GM23338 (cell line): ENCODE measurements at regions not wholly inside any gene's neighbourhood (a gene's known extent, or its start where the extent isn't known, plus 50 kb on each side); places are given as distances from the start of the nearest gene placed in this dataset.

ENCODE experiments used
- ATAC-seq: fragments of 200-7000 bp; cut with Tn5 transposase; 3 replicates; pipeline ENCODE4 v1.9.1; 2020
- DNase-seq: peaks from one replicate; pipeline ENCODE4 v3.0.0-alpha.2; 2015; ENCODE audit warnings: low spot score
- H2AFZ ChIP-seq: fragments of 200-600 bp; sonication (generic); 2 replicates; pipeline ENCODE4 v1.8.0; 2016; ENCODE audit warnings: antibody characterized with exemption, mild to moderate bottlenecking, moderate library complexity
- H3F3A ChIP-seq: fragments of 200-600 bp; sonication (generic); replicated peaks from 2 replicates; pipeline ENCODE4 v1.8.0; 2017; ENCODE audit warnings: antibody characterized with exemption, mixed run types, low read depth
- H3K27ac ChIP-seq: fragments of 200-600 bp; sonication (generic); 2 replicates; pipeline ENCODE4 v1.6.1; 2016; ENCODE audit warnings: low read depth
- H3K27me3 ChIP-seq: fragments of 200-600 bp; sonication (generic); 2 replicates; pipeline ENCODE4 v1.8.0; 2016; ENCODE audit warnings: mild to moderate bottlenecking, mixed run types, moderate library complexity; ENCODE audit not compliant: insufficient read depth
- H3K36me3 ChIP-seq: fragments of 200-600 bp; sonication (generic); 2 replicates; pipeline ENCODE4 v1.8.0; 2016; ENCODE audit warnings: mild to moderate bottlenecking; ENCODE audit not compliant: insufficient read depth
- H3K4me1 ChIP-seq: fragments of 200-600 bp; sonication (generic); 2 replicates; pipeline ENCODE4 v1.8.0; 2016; ENCODE audit warnings: mild to moderate bottlenecking, moderate library complexity; ENCODE audit not compliant: insufficient read depth
- H3K4me2 ChIP-seq: fragments of 200-600 bp; sonication (generic); 2 replicates; pipeline ENCODE4 v1.7.1; 2017; ENCODE audit warnings: mixed run types
- H3K4me3 ChIP-seq: fragments of 200-600 bp; sonication (generic); 2 replicates; pipeline ENCODE4 v1.6.1; 2016; ENCODE audit warnings: mixed run types
- H3K79me2 ChIP-seq: fragments of 200-600 bp; sonication (generic); replicated peaks from 2 replicates; pipeline ENCODE4 v1.8.0; 2017; ENCODE audit warnings: mild to moderate bottlenecking; ENCODE audit not compliant: insufficient read depth
- H3K9me2 ChIP-seq: fragments of 200-600 bp; sonication (generic); 2 replicates; pipeline ENCODE4 v1.8.0; 2017; ENCODE audit not compliant: insufficient read depth
- H4K20me1 ChIP-seq: fragments of 200-600 bp; sonication (generic); replicated peaks from 2 replicates; pipeline ENCODE4 v1.8.0; 2017; ENCODE audit warnings: mild to moderate bottlenecking; ENCODE audit not compliant: insufficient read depth
- H3K27ac Mint-ChIP-seq: 2 replicates; pipeline ENCODE4 v1.8.0; 2020; ENCODE audit warnings: inconsistent platforms, mild to moderate bottlenecking, moderate library complexity, mixed read lengths
- H3K27me3 Mint-ChIP-seq: 3 replicates; pipeline ENCODE4 v1.8.0; 2022; ENCODE audit warnings: low read depth, mild to moderate bottlenecking, moderate library complexity, mixed read lengths, inconsistent platforms; ENCODE audit not compliant: insufficient read depth, poor library complexity
- H3K36me3 Mint-ChIP-seq: 3 replicates; pipeline ENCODE4 v1.8.0; 2021; ENCODE audit warnings: low read depth, mild to moderate bottlenecking, inconsistent platforms, moderate library complexity, mixed read lengths
- H3K4me1 Mint-ChIP-seq: 3 replicates; pipeline ENCODE4 v1.8.0; 2020; ENCODE audit warnings: mild to moderate bottlenecking, inconsistent platforms, mixed read lengths
- H3K4me3 Mint-ChIP-seq: 3 replicates; pipeline ENCODE4 v1.8.0; 2021; ENCODE audit warnings: moderate library complexity, mild to moderate bottlenecking, inconsistent platforms, mixed read lengths
- H3K9me3 Mint-ChIP-seq: 3 replicates; pipeline ENCODE4 v1.8.0; 2020; ENCODE audit warnings: moderate library complexity, mild to moderate bottlenecking, inconsistent platforms, mixed read lengths
- CREB1 ChIP-seq: fragments of 250-450 bp; sonication (Bioruptor Pico); IDR thresholded peaks from 2 replicates; pipeline ENCODE4 v1.5.0; 2020; ENCODE audit warnings: low read depth, mild to moderate bottlenecking, moderate library complexity
- CTCF ChIP-seq, 2 experiments: fragments of 200-600 bp in 1 of 2; sonication (generic) in 1 of 2; conservative IDR thresholded peaks; 2 replicates each; pipeline versions ENCODE4 v1.5.1 to v1.6.1; 2016 to 2017; ENCODE audit warnings: antibody characterized with exemption in 2 of 2, low read depth in 2 of 2, mild to moderate bottlenecking in 2 of 2, moderate library complexity in 1 of 2
- ETS1 ChIP-seq: IDR thresholded peaks from 2 replicates; pipeline ENCODE4 v1.6.1; 2016; ENCODE audit warnings: antibody characterized with exemption
- EZH2 ChIP-seq: fragments of 200-600 bp; sonication (generic); IDR thresholded peaks from one replicate; pipeline ENCODE4 v1.8.0; 2017; ENCODE audit warnings: antibody characterized with exemption, mild to moderate bottlenecking, low read depth; ENCODE audit not compliant: unreplicated experiment
- EZH2phosphoT487 ChIP-seq: fragments of 200-600 bp; sonication (generic); IDR thresholded peaks from one replicate; pipeline ENCODE4 v1.8.1; 2018; ENCODE audit warnings: antibody characterized with exemption; ENCODE audit not compliant: unreplicated experiment
- JUNB ChIP-seq: IDR thresholded peaks from one replicate; pipeline ENCODE4 v1.6.1; 2016; ENCODE audit warnings: antibody characterized with exemption; ENCODE audit not compliant: unreplicated experiment
- NANOG ChIP-seq: IDR thresholded peaks from 2 replicates; pipeline ENCODE4 v1.6.1; 2016; ENCODE audit warnings: antibody characterized with exemption, borderline replicate concordance
- POLR2AphosphoS5 ChIP-seq: IDR thresholded peaks from 2 replicates; pipeline ENCODE4 v1.6.1; 2016; ENCODE audit warnings: antibody characterized with exemption, low read depth
- REST ChIP-seq: IDR thresholded peaks from one replicate; pipeline ENCODE4 v1.6.1; 2018; ENCODE audit warnings: antibody characterized with exemption; ENCODE audit not compliant: unreplicated experiment
- STAT1 ChIP-seq: IDR thresholded peaks from one replicate; pipeline ENCODE4 v1.6.1; 2016; ENCODE audit warnings: antibody characterized with exemption; ENCODE audit not compliant: unreplicated experiment
- ZNF114 ChIP-seq: fragments of 250-450 bp; sonication (Bioruptor Pico); IDR thresholded peaks from 2 replicates; pipeline ENCODE4 v1.5.0; 2020; ENCODE audit warnings: mild to moderate bottlenecking, moderate library complexity
- ZNF331 ChIP-seq: fragments of 250-450 bp; sonication (Bioruptor Pico); IDR thresholded peaks from 2 replicates; pipeline ENCODE4 v1.5.0; 2020; ENCODE audit warnings: low read depth, mild to moderate bottlenecking, moderate library complexity
- ZNF462 ChIP-seq: fragments of 250-450 bp; sonication (Bioruptor Pico); IDR thresholded peaks from 2 replicates; pipeline ENCODE4 v1.5.0; 2020; ENCODE audit warnings: mild to moderate bottlenecking, moderate library complexity

GRCh38 chr12:78568321-78569020 lies 296.1 kb upstream of the SYT1 start:
- H3K4me1 ChIP-seq, result no peaks in the 10 kb centered on the region
- H4K20me1 ChIP-seq, result no peaks in the 10 kb centered on the region
- no peak overlapping the region for H3K27ac ChIP-seq
- H2AFZ ChIP-seq, result no peak overlapping the region
- ATAC-seq (no peak), DNase-seq (no peak)
- H3K4me3 ChIP-seq, result no peak overlapping the region
- peaks cover 12% of the 10 kb centered on the region for H3K4me1 Mint-ChIP-seq
- no peak overlapping the region for H3K4me3 Mint-ChIP-seq
- TF ChIP-seq CREB1 (CRISPR knock-in tag) (no peak), ETS1 (no peak), EZH2 (no peak), STAT1 (no peak), ZNF331 (CRISPR knock-in tag) (no peak), ZNF114 (no peak), REST (no peak), EZH2phosphoT487 (no peak), POLR2AphosphoS5 (no peak), CTCF (conservative IDR thresholded peaks at IDR 0.05; ENCODE audit: low read depth in 2 of 2) (no peak), ZNF462 (CRISPR knock-in tag) (no peak), NANOG (no peak), JUNB (no peak)
- no peaks in the 10 kb centered on the region for H3K9me3 Mint-ChIP-seq
- H3K27ac Mint-ChIP-seq, result no peak overlapping the region
- H3K36me3 Mint-ChIP-seq, result no peaks in the 10 kb centered on the region
- peaks cover 2% of the 10 kb centered on the region for H3K27me3 Mint-ChIP-seq
- no peaks in the 10 kb centered on the region for H3K79me2 ChIP-seq
- peaks cover 7% of the 10 kb centered on the region; the same call in 1 of the 2 replicates for H3K27me3 ChIP-seq
- H3K4me2 ChIP-seq, result no peak overlapping the region
- H3F3A ChIP-seq, result no peaks in the 10 kb centered on the region
- H3K36me3 ChIP-seq, result no peaks in the 10 kb centered on the region
- H3K9me2 ChIP-seq, result no peaks in the 10 kb centered on the region
